ENCODE measurements at regions not wholly inside any gene's neighbourhood (a gene's known extent, or its start where the extent isn't known, plus 50 kb on each side); places are given as distances from the start of the nearest gene placed in this dataset.

- TF ChIP-seq CTCF (IDR thresholded peaks at IDR 0.05) (no peak), POLR2A (IDR thresholded peaks at IDR 0.05) (no peak), EP300 (IDR thresholded peaks at IDR 0.05) (no peak)
Observed at GRCh38 chr1:204802401-204803175, 68.1 kb upstream of the NFASC start.

All from ovary (tissue), 3 donors.